A549 (cell line): ENCODE measurements at regions not wholly inside any gene's neighbourhood (a gene's known extent, or its start where the extent isn't known, plus 50 kb on each side); places are given as distances from the start of the nearest gene placed in this dataset.

Experiments used
- ATAC-seq, 2 experiments: fragments of 200-7000 bp in 1 of 2; fragments of >200 bp in 1 of 2; cut with Nextera tagmentation in 1 of 2; cut with Tn5 transposase in 1 of 2; 3 replicates each; pipeline versions ENCODE4 v1.8.0 to v1.9.1; 2018 to 2020; ENCODE audit warnings: mild to moderate bottlenecking in 1 of 2, moderate library complexity in 1 of 2
- CTCF ChIA-PET: fragments of 300-600 bp; sonication (Branson Sonifier 250); formaldehyde crosslinking; extraction: SDS; loops from one replicate; lab custom pipeline; 2021; ENCODE audit warnings: antibody characterized with exemption, inconsistent platforms; lab: Yijun Ruan, JAX
- POLR2A ChIA-PET: fragments of 350-600 bp; formaldehyde crosslinking; extraction: SDS; loops from one replicate; lab custom pipeline; 2021; ENCODE audit warnings: antibody characterized with exemption, inconsistent platforms; lab: Yijun Ruan, JAX
- DNase-seq, 2 experiments: peaks; one replicate each; pipeline versions ENCODE4 v3.0.0 to v3.0.0-alpha.2; 2011 to 2016; ENCODE audit warnings: low read depth in 1 of 2, low spot score in 1 of 2
- FAIRE-seq: peaks from 2 replicates; lab custom pipeline; 2011; peaks lifted over from hg19 to GRCh38; lab: Jason Lieb, UNC
- H3K27ac ChIP-seq, 2 experiments: fragments of >200 bp; sonication (Bioruptor Twin); formaldehyde crosslinking; 3 replicates each; pipeline ENCODE4 v1.5.1; 2016 to 2017
- H3K4me1 ChIP-seq: fragments of >200 bp; sonication (Bioruptor Twin); formaldehyde crosslinking; 3 replicates; pipeline ENCODE4 v1.6.1; 2016
- H3K4me2 ChIP-seq: fragments of >200 bp; sonication (Bioruptor Twin); formaldehyde crosslinking; 3 replicates; pipeline ENCODE4 v1.6.1; 2016
- H3K4me3 ChIP-seq: fragments of >200 bp; sonication (Bioruptor Twin); formaldehyde crosslinking; 3 replicates; pipeline ENCODE4 v1.5.1; 2016
- H3K9me3 ChIP-seq: fragments of >200 bp; sonication (Bioruptor Twin); formaldehyde crosslinking; 3 replicates; pipeline ENCODE4 v1.6.1; 2016
- CBX2 ChIP-seq: fragments of 200-600 bp; sonication (generic); IDR thresholded peaks from 2 replicates; pipeline ENCODE4 v1.6.1; 2016; ENCODE audit warnings: low read depth, mild to moderate bottlenecking, borderline replicate concordance
- CBX8 ChIP-seq: fragments of 200-600 bp; sonication (generic); IDR thresholded peaks from 2 replicates; pipeline ENCODE4 v1.6.1; 2016
- CEBPB ChIP-seq, 2 experiments: fragments of >200 bp in 1 of 2; sonication (Bioruptor Twin) in 1 of 2; formaldehyde crosslinking in 1 of 2; IDR thresholded peaks; 2 replicates each; pipeline ENCODE4 v1.6.1; 2012 to 2016
- CHD2 ChIP-seq: fragments of 150-350 bp; IDR thresholded peaks from 2 replicates; pipeline ENCODE4 v1.6.1; 2014; ENCODE audit warnings: low read length; ENCODE audit not compliant: partially characterized antibody
- CHD4 ChIP-seq: fragments of 200-600 bp; sonication (generic); IDR thresholded peaks from 2 replicates; pipeline ENCODE4 v1.6.1; 2016; ENCODE audit warnings: antibody characterized with exemption, mild to moderate bottlenecking, borderline replicate concordance
- CTCF ChIP-seq: fragments of >200 bp; sonication (Bioruptor Twin); formaldehyde crosslinking; IDR thresholded peaks from 3 replicates; pipeline ENCODE4 v1.5.1; 2016
- EHMT2 ChIP-seq: fragments of 200-600 bp; sonication (generic); IDR thresholded peaks from 2 replicates; pipeline ENCODE4 v1.6.1; 2016; ENCODE audit warnings: antibody characterized with exemption, low read depth, mild to moderate bottlenecking, moderate library complexity
- ELK1 ChIP-seq: fragments of 150-350 bp; IDR thresholded peaks from 2 replicates; pipeline ENCODE4 v1.6.1; 2014; ENCODE audit warnings: low read depth, mild to moderate bottlenecking, low read length
- EP300 ChIP-seq, 2 experiments: fragments of >200 bp; sonication (Bioruptor Twin); formaldehyde crosslinking; IDR thresholded peaks; 2 replicates in 1 of 2; 3 replicates in 1 of 2; pipeline ENCODE4 v1.6.1; 2016 to 2017
- ESRRA ChIP-seq: fragments of 150-350 bp; IDR thresholded peaks from 2 replicates; pipeline ENCODE4 v1.6.1; 2014; ENCODE audit warnings: mild to moderate bottlenecking, low read length, borderline replicate concordance
- FOSB ChIP-seq: fragments of 250-450 bp; sonication (Bioruptor Pico); IDR thresholded peaks from 2 replicates; pipeline ENCODE4 v1.5.0; 2020; ENCODE audit warnings: mild to moderate bottlenecking, moderate library complexity
- HES2 ChIP-seq: fragments of >200 bp; sonication (Bioruptor Twin); formaldehyde crosslinking; IDR thresholded peaks from 2 replicates; pipeline ENCODE4 v1.6.1; 2016
- HMGXB4 ChIP-seq: fragments of 250-450 bp; sonication (Bioruptor Pico); IDR thresholded peaks from 2 replicates; pipeline ENCODE4 v1.5.0; 2021; ENCODE audit warnings: mild to moderate bottlenecking, moderate library complexity, borderline replicate concordance
- HOXA7 ChIP-seq: fragments of 250-450 bp; sonication (Bioruptor Pico); IDR thresholded peaks from 2 replicates; pipeline ENCODE4 v1.5.0; 2020; ENCODE audit warnings: mild to moderate bottlenecking, moderate library complexity
- HOXB5 ChIP-seq: fragments of 250-450 bp; sonication (Bioruptor Pico); IDR thresholded peaks from 2 replicates; pipeline ENCODE4 v1.5.0; 2020; ENCODE audit warnings: mild to moderate bottlenecking, moderate library complexity
- JUNB ChIP-seq: fragments of >200 bp; sonication (Bioruptor Twin); formaldehyde crosslinking; IDR thresholded peaks from 2 replicates; pipeline ENCODE4 v1.6.1; 2016
- KDM5A ChIP-seq: fragments of 200-600 bp; sonication (generic); IDR thresholded peaks from 2 replicates; pipeline ENCODE4 v1.6.1; 2016; ENCODE audit warnings: antibody characterized with exemption, mild to moderate bottlenecking
- MAZ ChIP-seq: fragments of 150-350 bp; IDR thresholded peaks from 2 replicates; pipeline ENCODE4 v1.6.1; 2014; ENCODE audit warnings: antibody characterized with exemption, low read depth, low read length, borderline replicate concordance
- MYC ChIP-seq: IDR thresholded peaks from 2 replicates; pipeline ENCODE4 v1.6.1; 2012; ENCODE audit warnings: mild to moderate bottlenecking, inconsistent platforms, low read length, improper control_type of control experiment, borderline replicate concordance
- NFE2L2 ChIP-seq: fragments of 150-350 bp; conservative IDR thresholded peaks from 2 replicates; pipeline ENCODE4 v1.6.1; 2014; ENCODE audit warnings: low read length
- NR3C1 ChIP-seq: fragments of >200 bp; sonication (Bioruptor Twin); formaldehyde crosslinking; IDR thresholded peaks from 3 replicates; pipeline ENCODE4 v1.6.1; 2017
- PBX3 ChIP-seq: IDR thresholded peaks from 2 replicates; pipeline ENCODE4 v1.6.1; 2012
- POLR2A ChIP-seq: IDR thresholded peaks from 2 replicates; pipeline ENCODE4 v1.6.1; 2012; ENCODE audit warnings: mild to moderate bottlenecking, low read length
- RAD21 ChIP-seq, 2 experiments: fragments of >200 bp in 1 of 2; sonication (Bioruptor Twin) in 1 of 2; formaldehyde crosslinking in 1 of 2; IDR thresholded peaks in 1 of 2; conservative IDR thresholded peaks in 1 of 2; 2 replicates in 1 of 2; 3 replicates in 1 of 2; pipeline ENCODE4 v1.6.1; 2012 to 2018; ENCODE audit warnings: inconsistent platforms in 1 of 2
- SMC3 ChIP-seq: fragments of >200 bp; sonication (Bioruptor Twin); formaldehyde crosslinking; IDR thresholded peaks from 3 replicates; pipeline ENCODE4 v1.6.1; 2018; ENCODE audit warnings: inconsistent platforms
- ZNF302 ChIP-seq: fragments of 250-450 bp; sonication (Bioruptor Pico); IDR thresholded peaks from 2 replicates; pipeline ENCODE4 v1.9.0; 2021; ENCODE audit warnings: inconsistent platforms, mild to moderate bottlenecking, moderate library complexity
- ZSCAN20 ChIP-seq: fragments of 250-450 bp; sonication (Bioruptor Pico); IDR thresholded peaks from 2 replicates; pipeline ENCODE4 v1.8.0; 2022; ENCODE audit warnings: mild to moderate bottlenecking, moderate library complexity
- WGBS: methylation state at CpG from one replicate; pipeline ENCODE4 v1.1.6; 2017; ENCODE audit errors: missing lambda C conversion rate; 5-methylcytosine and 5-hydroxymethylcytosine counted together

GRCh38 chr12:63040526-63041220, 105.7 kb upstream of the PPM1H start (continued):
- TF ChIP-seq NR3C1: no peak

- FAIRE-seq: no peak
Observed at GRCh38 chr12:63038713-63039100, 103.8 kb upstream of the PPM1H start.

GRCh38 chr12:63037746-63038712, 103.1 kb upstream of the PPM1H start:
- ChIA-PET POLR2A (no interaction called here), CTCF (no interaction called here)
- DNase-seq: no peak
- WGBS: 40% methylated on average over 12 of the region's 12 CpGs
- FAIRE-seq: no peak
- Histone ChIP-seq H3K4me3 (no peak overlapping the region), H3K9me3 (peaks cover 4% of the 10 kb centered on the region; the same call in 1 of the 3 replicates), H3K4me2 (no peak overlapping the region), H3K4me1 (no peaks in the 10 kb centered on the region), H3K27ac (no peak overlapping the region)
- ATAC-seq: no peak
- TF ChIP-seq ZNF302 (no peak), CHD2 (no peak), MAZ (no peak), CTCF (no peak), MYC (no peak), KDM5A (no peak), SMC3 (no peak), FOSB (CRISPR knock-in tag) (no peak), PBX3 (no peak), POLR2A (no peak), CBX8 (no peak), ZSCAN20 (no peak), NFE2L2 (no peak), CBX2 (no peak), CHD4 (no peak), HOXB5 (CRISPR knock-in tag) (no peak)

More at GRCh38 chr12:63038713-63039100, 103.8 kb upstream of the PPM1H start:
- WGBS: 79% methylated on average over 3 of the region's 3 CpGs
- DNase-seq (no peak), ATAC-seq (no peak)
- CTCF ChIA-PET: no interaction called here
- TF ChIP-seq CHD4 (no peak), KDM5A (no peak), ESRRA (no peak), EHMT2 (no peak), NFE2L2 (no peak), SMC3 (no peak), ZSCAN20 (no peak), HMGXB4 (CRISPR knock-in tag) (no peak), MAZ (no peak), CEBPB (IDR thresholded peaks at IDR 0.05) (no peak), HES2 (no peak), JUNB (no peak), EP300 (IDR thresholded peaks at IDR 0.05) (no peak), ELK1 (no peak), RAD21 (conservative IDR thresholded peaks at IDR 0.05 in 1 of 2, IDR thresholded peaks at IDR 0.05 in 1 of 2) (no peak), HOXA7 (CRISPR knock-in tag) (no peak)
- Histone ChIP-seq H3K4me2 (no peak overlapping the region), H3K9me3 (peaks cover 3% of the 10 kb centered on the region; the same call in 1 of the 3 replicates), H3K4me1 (no peaks in the 10 kb centered on the region), H3K4me3 (no peak overlapping the region), H3K27ac (no peak overlapping the region)
- POLR2A ChIA-PET: no interaction called here
